ENCODE measurements at regions not wholly inside any gene's neighbourhood (a gene's known extent, or its start where the extent isn't known, plus 50 kb on each side); places are given as distances from the start of the nearest gene placed in this dataset.
A peak's percentile ranks its signal among the peaks of the same experiment; 100 is the strongest.

DNA sequence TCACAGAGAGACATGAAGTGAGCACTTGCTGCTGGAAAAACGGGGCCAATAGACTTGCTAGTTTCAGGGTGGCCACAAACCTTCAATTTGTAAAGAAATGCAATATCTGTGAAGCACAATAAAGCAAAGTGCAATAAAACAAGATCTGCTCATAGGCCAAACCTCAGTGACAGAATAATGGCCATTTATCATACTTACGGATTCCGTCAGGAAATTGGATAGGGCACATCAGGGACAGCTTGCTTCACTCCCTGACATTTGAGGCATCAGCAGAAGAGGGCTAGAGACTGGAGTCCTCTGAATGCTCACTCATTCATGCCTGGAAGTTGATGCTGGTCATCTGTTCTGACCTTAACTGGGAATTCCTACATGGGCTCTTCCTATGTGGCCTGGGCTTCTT is 165.5 kb upstream of the OPRM1 start:
- DNase-seq (ENCODE audit: low read depth), result no peak

DNA sequence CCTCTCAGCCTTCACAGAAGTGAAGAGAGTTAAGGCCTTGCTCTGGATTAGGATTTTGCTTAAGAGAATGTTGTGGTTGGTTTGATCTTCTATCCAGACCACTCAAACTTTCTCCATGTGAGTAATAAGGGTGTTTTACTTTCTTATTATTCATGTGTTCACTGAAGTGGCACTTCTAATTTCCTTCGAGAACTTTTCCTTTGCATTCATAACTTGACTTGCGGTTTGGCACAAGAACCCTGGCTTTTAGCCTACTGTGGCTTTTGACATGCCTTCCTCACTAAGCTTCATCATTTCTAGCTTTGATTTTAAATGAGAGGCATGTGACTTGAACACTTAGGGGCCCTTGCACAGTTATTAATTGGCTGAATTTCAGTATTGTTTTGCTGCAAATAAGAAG is 166.1 kb upstream of the OPRM1 start:
- peak; percentile 8 for DNase-seq (ENCODE audit: low read depth)

DNA sequence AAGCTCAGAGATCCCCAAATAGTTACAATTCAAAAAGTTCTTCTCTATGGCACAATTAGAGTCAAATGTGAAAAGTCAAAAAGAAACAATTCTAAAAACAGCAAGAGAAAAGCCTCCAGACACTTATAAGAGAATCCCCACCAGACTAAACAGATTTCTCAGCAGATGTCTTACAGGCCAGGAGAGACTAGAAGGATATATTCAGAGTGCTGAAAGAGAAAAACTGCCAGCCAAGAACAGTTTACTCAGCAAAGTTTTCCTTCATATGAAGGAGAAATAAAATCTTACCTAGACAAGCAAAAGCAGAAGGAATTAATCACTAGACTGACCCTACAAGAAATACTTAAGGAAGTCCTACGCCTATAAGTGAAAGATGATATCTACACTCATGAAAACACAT is 176.1 kb upstream of the OPRM1 start:
- no peak for DNase-seq (ENCODE audit: low read depth)

- no peak for DNase-seq (ENCODE audit: low read depth)
Observed at GRCh38 chr6:153862139-153862538, 176.9 kb upstream of the OPRM1 start.

GRCh38 chr6:153858529-153858928 is 180.5 kb upstream of the OPRM1 start:
- no peak for DNase-seq (ENCODE audit: low read depth)

DNA sequence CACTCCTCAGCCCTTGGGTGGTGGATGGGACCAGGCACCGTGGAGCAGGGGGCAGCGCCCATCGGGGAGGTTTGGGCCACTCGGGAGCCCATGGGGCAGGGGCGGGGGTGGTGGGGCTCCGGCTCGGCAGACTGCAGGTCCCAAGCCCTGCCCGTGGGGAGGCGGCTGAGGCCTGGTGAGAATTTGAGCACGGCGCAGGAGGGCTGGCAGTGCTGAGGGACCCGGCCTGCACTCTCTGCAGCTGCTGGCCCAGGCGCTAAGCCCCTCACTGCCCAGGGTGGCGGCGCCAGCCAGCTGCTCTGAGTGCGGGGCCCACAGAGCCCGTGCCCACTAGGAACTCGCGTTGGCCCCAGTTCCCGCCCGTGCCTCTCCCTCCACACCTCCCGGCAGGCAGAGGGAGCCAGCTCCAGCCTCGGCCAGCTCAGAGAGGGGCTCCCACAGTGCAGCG is 182.1 kb upstream of the OPRM1 start:
- DNase-seq (ENCODE audit: low read depth), result no peak

- DNase-seq (ENCODE audit: low read depth), result no peak
Observed at GRCh38 chr6:153852481-153852880, 186.6 kb upstream of the OPRM1 start.

DNA sequence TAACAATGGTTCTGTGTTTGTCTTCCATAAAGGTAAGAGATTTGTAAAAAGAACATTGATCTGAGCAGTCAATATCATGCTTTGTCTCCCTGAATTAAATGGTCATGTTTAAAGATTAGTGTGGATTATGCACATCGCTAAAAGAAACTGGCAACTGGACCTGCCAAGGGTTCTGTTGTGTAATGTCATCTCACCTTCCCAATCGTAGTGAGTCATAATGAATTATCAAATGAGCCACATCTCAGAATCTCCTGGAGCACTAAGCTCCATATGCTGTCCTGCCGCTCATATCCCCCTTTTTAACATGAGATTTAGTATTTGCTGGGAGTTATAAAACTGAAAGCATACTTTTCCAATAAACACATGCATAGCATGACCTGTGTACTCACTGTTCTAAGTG is 187.0 kb upstream of the OPRM1 start:
- no peak for DNase-seq (ENCODE audit: low read depth)

- no peak for DNase-seq (ENCODE audit: low read depth)
Observed at GRCh38 chr6:153849072-153849779, 189.8 kb upstream of the OPRM1 start.

DNA sequence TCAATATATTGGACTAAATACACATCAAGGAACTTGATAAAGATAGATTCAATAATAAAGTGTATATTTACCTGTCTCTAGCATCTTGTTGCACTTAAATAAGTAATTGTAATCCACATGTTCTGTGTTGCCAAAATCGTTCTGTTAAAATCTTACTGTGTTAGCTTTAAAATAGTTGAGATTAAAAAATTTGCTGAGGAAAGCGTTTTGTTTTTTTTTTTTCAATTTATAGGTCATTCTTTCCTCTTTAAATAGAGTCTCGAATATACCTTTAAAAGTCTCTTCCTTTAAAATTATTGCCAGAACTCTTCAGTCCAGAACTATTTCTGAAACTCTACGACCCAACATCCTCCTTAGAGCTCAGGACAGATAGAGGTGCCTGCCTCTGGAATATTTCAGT is 195.6 kb upstream of the OPRM1 start:
- DNase-seq (ENCODE audit: low read depth), result no peak

DNA sequence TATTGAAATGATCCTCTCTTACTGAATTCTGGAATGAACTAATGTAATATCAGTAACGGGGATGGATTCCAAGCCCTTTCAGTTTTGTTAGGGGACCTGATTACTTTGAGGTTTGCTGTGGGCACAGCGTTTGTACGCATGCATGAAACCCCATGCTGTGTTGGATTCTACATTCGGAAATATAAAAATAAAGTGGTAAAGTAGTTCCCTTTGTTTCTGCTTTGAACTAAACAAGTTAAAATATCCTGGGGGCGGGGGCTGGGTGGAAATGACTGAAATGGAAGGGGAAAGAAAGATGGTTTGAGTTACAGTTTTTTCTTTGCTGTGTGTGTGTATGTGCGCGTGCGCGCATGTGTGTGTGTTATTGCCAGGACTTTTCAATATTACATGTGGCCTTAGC is 196.5 kb upstream of the OPRM1 start:
- no peak for DNase-seq (ENCODE audit: low read depth)

DNA sequence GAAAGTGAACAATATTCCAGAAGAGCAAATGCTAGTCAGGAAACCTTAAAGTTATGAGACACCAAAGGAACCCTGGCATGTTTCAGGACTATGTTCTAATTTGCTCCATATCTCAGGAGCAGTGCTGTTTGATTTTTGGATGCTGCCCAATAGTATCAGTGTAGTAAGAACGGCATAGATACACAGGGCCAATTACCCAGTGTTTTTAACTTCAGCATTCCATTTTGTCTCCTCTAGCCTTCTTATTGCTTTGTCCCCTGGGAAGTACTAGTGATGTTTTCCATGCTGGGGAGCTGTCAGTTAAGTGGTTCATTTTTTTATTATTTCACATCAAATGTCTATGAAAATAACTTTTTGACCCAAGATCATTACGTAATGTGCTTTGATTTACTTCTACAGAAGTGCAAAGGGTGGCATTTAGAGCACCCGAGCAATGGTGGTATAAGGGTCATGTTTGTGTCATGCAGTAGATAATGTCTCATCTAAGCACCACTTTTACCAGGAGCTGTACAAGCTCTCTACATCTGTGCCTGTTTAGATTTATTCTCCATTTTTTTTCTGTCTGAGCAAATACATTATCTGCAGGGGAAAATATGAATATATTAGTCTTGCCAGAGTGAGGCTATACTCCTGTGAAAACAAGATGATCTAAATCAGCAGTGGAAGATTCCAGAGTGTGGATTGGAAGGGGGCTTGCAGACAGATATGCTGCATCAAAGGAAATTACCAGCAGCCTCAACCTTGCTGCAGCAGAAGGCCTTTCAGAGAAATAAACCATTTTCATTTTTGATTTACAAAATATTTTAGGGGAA is 198.8 kb upstream of the OPRM1 start:
- no peak for DNase-seq (ENCODE audit: low read depth)

DNA sequence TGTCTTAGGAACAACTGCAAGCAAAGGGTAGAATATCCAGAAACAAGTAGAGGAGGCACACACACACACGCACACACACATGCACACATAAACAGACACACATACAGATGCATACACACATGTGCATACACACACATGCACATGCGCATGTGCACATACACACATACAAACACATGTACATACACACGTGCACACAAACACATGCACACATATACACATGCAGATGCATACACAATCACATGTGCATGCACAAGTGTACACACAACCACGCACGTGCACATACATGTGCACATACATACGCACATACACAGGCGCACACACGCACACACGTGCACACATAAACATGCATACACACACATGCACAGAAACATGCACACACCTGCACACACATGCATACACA is 206.5 kb upstream of the OPRM1 start:
- no peak for DNase-seq (ENCODE audit: low read depth)

- DNase-seq (ENCODE audit: low read depth), result no peak
Observed at GRCh38 chr6:153831350-153832078, 207.5 kb upstream of the OPRM1 start.

DNA sequence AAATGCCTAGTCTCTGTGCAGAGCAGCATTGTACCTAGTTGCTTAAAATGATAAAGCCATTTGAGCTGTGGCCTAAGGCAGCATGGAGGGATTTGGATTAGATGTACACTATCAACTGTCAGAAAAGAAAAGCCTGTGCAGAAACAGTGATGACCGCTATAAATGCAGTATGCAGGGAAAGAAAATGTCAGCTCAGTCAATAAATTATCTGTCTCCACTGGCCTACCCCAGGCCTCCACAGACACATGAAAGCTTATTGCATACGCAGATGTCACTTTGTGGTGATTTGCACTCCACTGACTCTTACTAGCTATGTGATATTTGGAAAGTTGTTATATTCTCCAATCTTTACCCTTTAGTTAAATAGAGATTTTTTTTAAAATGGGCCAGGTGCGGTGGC is 221.9 kb upstream of the OPRM1 start:
- DNase-seq (ENCODE audit: low read depth), result no peak

GRCh38 chr6:153816366-153816765 is 222.7 kb upstream of the OPRM1 start:
- DNase-seq (ENCODE audit: low read depth), result no peak

- no peak for DNase-seq (ENCODE audit: low read depth)
Observed at GRCh38 chr6:153814136-153814535, 224.9 kb upstream of the OPRM1 start.

- DNase-seq (ENCODE audit: low read depth), result no peak
Observed at GRCh38 chr6:153804755-153805330, 234.2 kb upstream of the OPRM1 start.

GRCh38 chr6:153801917-153802316 is 237.1 kb upstream of the OPRM1 start:
- DNase-seq (ENCODE audit: low read depth), result no peak

DNA sequence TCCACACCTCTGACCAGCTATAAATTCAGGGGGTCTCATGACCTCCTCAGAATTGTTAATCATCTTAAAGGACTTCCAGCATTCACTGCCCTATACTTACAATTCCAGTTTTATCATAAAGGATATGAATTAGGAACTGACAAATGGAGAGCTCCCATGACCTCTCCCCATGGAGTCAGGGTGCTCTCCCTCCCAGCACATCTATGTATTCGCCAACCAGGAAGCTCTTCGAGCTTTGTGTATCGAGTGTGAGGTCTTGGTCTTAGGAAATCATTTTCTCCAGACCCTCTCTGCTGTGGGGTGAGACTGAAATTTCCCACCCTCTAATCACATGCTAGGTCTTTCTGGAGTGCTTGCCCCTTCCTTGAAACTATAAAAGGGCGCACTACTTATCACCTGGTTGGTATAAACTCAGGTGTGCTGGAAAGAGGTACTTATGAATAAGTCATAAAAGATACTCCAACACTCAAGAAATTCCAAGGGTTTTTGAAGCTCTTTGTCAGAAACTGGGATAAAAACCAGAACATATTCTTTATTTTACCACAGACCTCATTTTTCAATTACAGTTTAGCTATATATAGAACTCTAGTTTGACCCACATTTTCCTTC is 238.4 kb upstream of the OPRM1 start:
- DNase-seq (ENCODE audit: low read depth), result no peak

DNA sequence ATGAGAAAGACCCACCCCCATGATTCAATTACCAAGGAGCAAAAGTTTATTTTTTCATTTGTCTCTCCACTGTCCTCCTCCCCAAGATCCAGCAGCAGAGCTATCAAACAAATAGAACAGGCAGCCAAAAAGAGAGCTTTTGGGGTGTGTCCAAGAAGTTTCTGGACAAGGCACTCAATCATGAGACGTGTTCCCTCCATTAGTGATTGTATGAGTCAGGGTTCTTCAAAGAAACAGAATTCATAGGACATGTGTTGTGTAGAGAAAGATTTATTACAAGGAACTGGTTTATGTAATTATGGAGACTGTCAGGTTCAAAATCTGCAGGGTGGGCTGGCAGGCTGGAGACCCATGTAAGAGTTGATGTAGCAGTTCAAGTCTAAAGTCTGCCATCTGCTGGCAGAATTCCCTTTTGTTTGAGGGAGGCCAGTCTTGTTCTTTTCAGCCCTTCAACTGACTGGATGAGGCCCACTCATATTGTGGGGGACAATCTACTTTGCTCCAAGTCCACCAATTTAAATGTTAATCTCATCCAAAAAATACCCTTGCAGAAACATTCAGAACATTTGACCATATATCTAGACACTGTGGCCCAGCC is 248.1 kb upstream of the OPRM1 start:
- DNase-seq (ENCODE audit: low read depth), result peak; percentile 21

- DNase-seq (ENCODE audit: low read depth), result peak; percentile 78
Observed at GRCh38 chr6:153790048-153790447, 249.0 kb upstream of the OPRM1 start.

Measured in RPMI7951 (cell line).